Activated CD8-positive, alpha-beta memory T cell treated with anti-CD3 and anti-CD28 coated beads for 36 hours (primary cell): ENCODE measurements at regions not wholly inside any gene's neighbourhood (a gene's known extent, or its start where the extent isn't known, plus 50 kb on each side); places are given as distances from the start of the nearest gene placed in this dataset.

Experiments used
- CTCF ChIA-PET: fragments of 350-600 bp; sonication (Branson Sonifier 250); formaldehyde crosslinking; loops from one replicate; lab custom pipeline; 2021; ENCODE audit warnings: antibody characterized with exemption; lab: Charles Lee
- POLR2A ChIA-PET: fragments of 350-600 bp; sonication (Branson Sonifier 250); formaldehyde crosslinking; loops from one replicate; lab custom pipeline; 2021; ENCODE audit warnings: antibody characterized with exemption; lab: Charles Lee

GRCh38 chrX:27522500-27522899, 59.4 kb upstream of the PPP4R3C start:
- CTCF ChIA-PET, result no interaction called here

GRCh38 chrX:27519226-27519625, 56.1 kb upstream of the PPP4R3C start:
- CTCF ChIA-PET, result no interaction called here

More at GRCh38 chrX:27522500-27522899, 59.4 kb upstream of the PPP4R3C start:
- POLR2A ChIA-PET, result interaction anchor here (0.6 kb wide), 1 partner anchor 131 kb away, joined by 4 read pairs; no protein-coding TSS in a partner anchor

More at GRCh38 chrX:27519226-27519625, 56.1 kb upstream of the PPP4R3C start:
- POLR2A ChIA-PET, result no interaction called here
